ENCODE measurements at regions not wholly inside any gene's neighbourhood (a gene's known extent, or its start where the extent isn't known, plus 50 kb on each side); places are given as distances from the start of the nearest gene placed in this dataset.
"Not testable (repeated sequence)": the region's sequence is repeated elsewhere in the genome, so short reads cannot be mapped to it uniquely, and the experiment has no call there.

- H3K36me3 ChIP-seq (ENCODE audit: control insufficient read depth in 1 of 2, insufficient read depth in 2 of 2, low read length in 2 of 2); H3K4me3 ChIP-seq (ENCODE audit: low read depth in 1 of 2, low read length in 2 of 2); H3K27ac ChIP-seq (ENCODE audit: low read length); H3K27me3 ChIP-seq (ENCODE audit: low read depth, low read length); H3K9me3 ChIP-seq (ENCODE audit: control insufficient read depth in 1 of 2, low read length in 2 of 2); H3K4me1 ChIP-seq (ENCODE audit: control insufficient read depth in 1 of 2, insufficient read depth in 2 of 2, low read length in 2 of 2): not testable (repeated sequence)
Measured at GRCh38 chr21:27974152-27974551, 1007.3 kb upstream of the ADAMTS5 start.

- H3K4me3 ChIP-seq (ENCODE audit: low read depth in 1 of 2, low read length in 2 of 2); H3K36me3 ChIP-seq (ENCODE audit: control insufficient read depth in 1 of 2, insufficient read depth in 2 of 2, low read length in 2 of 2); H3K27ac ChIP-seq (ENCODE audit: low read length): not testable (repeated sequence)
Measured at GRCh38 chr21:27968240-27968639, 1001.4 kb upstream of the ADAMTS5 start.

DNA sequence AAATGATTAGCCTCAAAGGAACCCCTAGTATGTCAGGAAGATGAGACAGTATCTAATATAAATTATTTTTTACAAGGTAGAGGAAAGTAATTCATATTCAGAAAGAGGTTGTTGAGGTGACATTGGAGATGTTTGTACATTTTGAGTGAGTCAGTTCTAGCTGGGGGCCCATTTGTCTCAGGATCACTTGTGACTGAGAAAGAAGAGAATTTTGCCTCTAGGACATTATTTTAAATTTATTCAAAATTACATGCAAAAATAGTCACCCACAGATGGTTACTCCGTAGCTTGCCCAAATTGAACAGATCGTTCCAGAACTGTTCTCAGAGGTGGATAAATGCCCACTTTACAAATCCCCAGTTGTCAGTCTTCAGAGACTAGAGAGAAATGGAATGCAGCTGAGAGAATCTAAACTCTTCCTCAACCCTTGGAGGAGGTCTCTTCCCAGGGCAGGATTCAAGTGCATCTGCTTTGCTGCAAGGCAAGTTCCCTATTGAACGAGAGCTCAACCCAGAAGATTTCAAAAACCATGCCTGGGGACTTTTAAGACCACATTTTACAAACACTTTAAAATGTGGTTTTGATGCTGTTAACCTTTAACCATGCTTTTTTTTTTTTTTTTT is 987.8 kb upstream of the ADAMTS5 start:
- H3K4me3 ChIP-seq (ENCODE audit: low read depth in 1 of 2, low read length in 2 of 2): no peak overlapping the region
- no peak overlapping the region for H3K27ac ChIP-seq (ENCODE audit: low read length)
- H3K9me3 ChIP-seq (ENCODE audit: control insufficient read depth in 1 of 2, low read length in 2 of 2): no peaks in the 10 kb centered on the region
- H3K27me3 ChIP-seq (ENCODE audit: low read depth, low read length): no peaks in the 10 kb centered on the region
- no peaks in the 10 kb centered on the region for H3K4me1 ChIP-seq (ENCODE audit: control insufficient read depth in 1 of 2, insufficient read depth in 2 of 2, low read length in 2 of 2)
- no peaks in the 10 kb centered on the region for H3K36me3 ChIP-seq (ENCODE audit: control insufficient read depth in 1 of 2, insufficient read depth in 2 of 2, low read length in 2 of 2)

More at GRCh38 chr21:27968240-27968639, 1001.4 kb upstream of the ADAMTS5 start:
- not testable (repeated sequence) for H3K9me3 ChIP-seq (ENCODE audit: control insufficient read depth in 1 of 2, low read length in 2 of 2); H3K4me1 ChIP-seq (ENCODE audit: control insufficient read depth in 1 of 2, insufficient read depth in 2 of 2, low read length in 2 of 2); H3K27me3 ChIP-seq (ENCODE audit: low read depth, low read length)

GRCh38 chr21:27953340-27954045 is 986.6 kb upstream of the ADAMTS5 start:
- H3K27ac ChIP-seq (ENCODE audit: low read length): no peak overlapping the region
- H3K36me3 ChIP-seq (ENCODE audit: control insufficient read depth in 1 of 2, insufficient read depth in 2 of 2, low read length in 2 of 2): no peaks in the 10 kb centered on the region
- H3K27me3 ChIP-seq (ENCODE audit: low read depth, low read length): no peaks in the 10 kb centered on the region
- no peak overlapping the region for H3K4me3 ChIP-seq (ENCODE audit: low read depth in 1 of 2, low read length in 2 of 2)
- no peaks in the 10 kb centered on the region for H3K9me3 ChIP-seq (ENCODE audit: control insufficient read depth in 1 of 2, low read length in 2 of 2)
- H3K4me1 ChIP-seq (ENCODE audit: control insufficient read depth in 1 of 2, insufficient read depth in 2 of 2, low read length in 2 of 2): no peaks in the 10 kb centered on the region

DNA sequence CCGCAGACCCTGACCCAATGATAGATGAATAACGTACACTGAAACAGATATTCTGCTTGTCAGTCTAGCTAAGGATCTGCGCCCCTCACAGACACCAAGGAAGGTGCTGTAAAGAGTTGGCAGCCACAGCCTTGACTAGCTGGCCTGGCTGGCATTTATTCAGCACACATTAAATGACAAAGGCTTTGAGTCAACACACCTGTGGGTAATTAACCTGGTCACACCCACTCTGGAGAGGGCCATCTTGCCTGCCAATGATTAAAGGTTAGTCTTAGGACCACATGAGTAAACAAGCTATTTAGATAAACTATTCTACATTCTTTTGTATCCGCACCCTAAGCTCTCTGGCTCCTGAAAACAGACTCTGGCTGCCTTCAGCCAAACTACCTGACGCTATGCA is 982.2 kb upstream of the ADAMTS5 start:
- not testable (repeated sequence) for H3K36me3 ChIP-seq (ENCODE audit: control insufficient read depth in 1 of 2, insufficient read depth in 2 of 2, low read length in 2 of 2); H3K4me1 ChIP-seq (ENCODE audit: control insufficient read depth in 1 of 2, insufficient read depth in 2 of 2, low read length in 2 of 2); H3K9me3 ChIP-seq (ENCODE audit: control insufficient read depth in 1 of 2, low read length in 2 of 2); H3K4me3 ChIP-seq (ENCODE audit: low read depth in 1 of 2, low read length in 2 of 2); H3K27me3 ChIP-seq (ENCODE audit: low read depth, low read length); H3K27ac ChIP-seq (ENCODE audit: low read length)

GRCh38 chr21:27930108-27930767 is 963.4 kb upstream of the ADAMTS5 start:
- H3K4me3 ChIP-seq (ENCODE audit: low read depth in 1 of 2, low read length in 2 of 2); H3K9me3 ChIP-seq (ENCODE audit: control insufficient read depth in 1 of 2, low read length in 2 of 2); H3K27ac ChIP-seq (ENCODE audit: low read length); H3K27me3 ChIP-seq (ENCODE audit: low read depth, low read length); H3K4me1 ChIP-seq (ENCODE audit: control insufficient read depth in 1 of 2, insufficient read depth in 2 of 2, low read length in 2 of 2); H3K36me3 ChIP-seq (ENCODE audit: control insufficient read depth in 1 of 2, insufficient read depth in 2 of 2, low read length in 2 of 2): not testable (repeated sequence)

GRCh38 chr21:27929179-27929578 is 962.3 kb upstream of the ADAMTS5 start:
- H3K27me3 ChIP-seq (ENCODE audit: low read depth, low read length); H3K36me3 ChIP-seq (ENCODE audit: control insufficient read depth in 1 of 2, insufficient read depth in 2 of 2, low read length in 2 of 2); H3K4me3 ChIP-seq (ENCODE audit: low read depth in 1 of 2, low read length in 2 of 2); H3K9me3 ChIP-seq (ENCODE audit: control insufficient read depth in 1 of 2, low read length in 2 of 2); H3K27ac ChIP-seq (ENCODE audit: low read length); H3K4me1 ChIP-seq (ENCODE audit: control insufficient read depth in 1 of 2, insufficient read depth in 2 of 2, low read length in 2 of 2): not testable (repeated sequence)

DNA sequence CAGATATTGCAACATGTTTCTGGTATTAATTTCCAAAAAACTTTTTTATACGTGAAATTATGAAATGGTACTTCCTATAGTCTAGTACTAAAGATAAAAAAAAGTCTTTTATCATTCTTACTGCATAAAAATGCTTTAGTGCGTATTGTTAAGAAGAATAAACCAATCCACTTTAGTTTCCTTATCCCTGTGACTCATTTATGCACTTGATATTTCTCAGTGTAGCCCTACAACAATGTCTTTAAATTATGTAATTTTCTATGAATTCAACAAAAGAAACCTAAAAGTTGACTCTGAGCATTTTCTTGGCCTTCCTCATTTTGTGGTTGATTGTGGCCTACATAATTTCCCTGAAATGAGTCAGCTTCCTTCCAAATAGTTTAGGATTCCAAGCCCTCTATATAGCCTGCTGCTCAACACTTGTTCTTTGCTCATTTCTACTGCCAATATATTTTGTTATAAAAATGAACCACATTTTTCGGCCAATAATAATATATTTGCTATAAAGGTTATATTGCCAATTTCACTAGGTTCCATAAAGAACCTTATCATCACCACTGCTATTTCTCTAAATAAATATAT is 961.7 kb upstream of the ADAMTS5 start:
- H3K27ac ChIP-seq (ENCODE audit: low read length); H3K4me3 ChIP-seq (ENCODE audit: low read depth in 1 of 2, low read length in 2 of 2); H3K27me3 ChIP-seq (ENCODE audit: low read depth, low read length); H3K36me3 ChIP-seq (ENCODE audit: control insufficient read depth in 1 of 2, insufficient read depth in 2 of 2, low read length in 2 of 2); H3K4me1 ChIP-seq (ENCODE audit: control insufficient read depth in 1 of 2, insufficient read depth in 2 of 2, low read length in 2 of 2); H3K9me3 ChIP-seq (ENCODE audit: control insufficient read depth in 1 of 2, low read length in 2 of 2): not testable (repeated sequence)

GRCh38 chr21:27921421-27921820 is 954.5 kb upstream of the ADAMTS5 start:
- H3K4me1 ChIP-seq (ENCODE audit: control insufficient read depth in 1 of 2, insufficient read depth in 2 of 2, low read length in 2 of 2); H3K27ac ChIP-seq (ENCODE audit: low read length); H3K36me3 ChIP-seq (ENCODE audit: control insufficient read depth in 1 of 2, insufficient read depth in 2 of 2, low read length in 2 of 2); H3K4me3 ChIP-seq (ENCODE audit: low read depth in 1 of 2, low read length in 2 of 2); H3K27me3 ChIP-seq (ENCODE audit: low read depth, low read length); H3K9me3 ChIP-seq (ENCODE audit: control insufficient read depth in 1 of 2, low read length in 2 of 2): not testable (repeated sequence)

DNA sequence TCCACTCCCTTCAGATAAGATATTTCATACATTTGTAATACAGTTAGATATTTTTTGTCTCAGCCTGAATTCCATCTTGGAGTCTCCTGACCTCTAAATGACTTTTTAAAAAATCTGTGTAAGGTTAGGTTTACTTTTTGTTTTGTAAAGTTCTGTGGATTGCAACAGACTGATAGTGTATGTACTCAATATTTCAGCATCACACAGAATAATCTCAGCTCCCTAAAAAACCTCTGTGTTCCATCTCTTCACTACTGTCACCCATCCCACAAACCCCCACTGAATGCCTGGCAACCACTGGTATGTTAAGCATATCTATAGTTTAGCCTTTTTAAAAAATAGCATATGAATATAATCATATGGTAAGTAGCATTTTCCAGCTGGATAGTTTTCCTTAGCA is 951.1 kb upstream of the ADAMTS5 start:
- H3K27ac ChIP-seq (ENCODE audit: low read length); H3K4me3 ChIP-seq (ENCODE audit: low read depth in 1 of 2, low read length in 2 of 2); H3K36me3 ChIP-seq (ENCODE audit: control insufficient read depth in 1 of 2, insufficient read depth in 2 of 2, low read length in 2 of 2); H3K27me3 ChIP-seq (ENCODE audit: low read depth, low read length); H3K4me1 ChIP-seq (ENCODE audit: control insufficient read depth in 1 of 2, insufficient read depth in 2 of 2, low read length in 2 of 2); H3K9me3 ChIP-seq (ENCODE audit: control insufficient read depth in 1 of 2, low read length in 2 of 2): not testable (repeated sequence)

- H3K4me3 ChIP-seq (ENCODE audit: low read depth in 1 of 2, low read length in 2 of 2); H3K4me1 ChIP-seq (ENCODE audit: control insufficient read depth in 1 of 2, insufficient read depth in 2 of 2, low read length in 2 of 2); H3K27ac ChIP-seq (ENCODE audit: low read length); H3K27me3 ChIP-seq (ENCODE audit: low read depth, low read length); H3K36me3 ChIP-seq (ENCODE audit: control insufficient read depth in 1 of 2, insufficient read depth in 2 of 2, low read length in 2 of 2); H3K9me3 ChIP-seq (ENCODE audit: control insufficient read depth in 1 of 2, low read length in 2 of 2): not testable (repeated sequence)
Measured at GRCh38 chr21:27916326-27916725, 949.4 kb upstream of the ADAMTS5 start.

All from muscle layer of duodenum (tissue), 2 donors.